ENCODE measurements at regions not wholly inside any gene's neighbourhood (a gene's known extent, or its start where the extent isn't known, plus 50 kb on each side); places are given as distances from the start of the nearest gene placed in this dataset.

DNA sequence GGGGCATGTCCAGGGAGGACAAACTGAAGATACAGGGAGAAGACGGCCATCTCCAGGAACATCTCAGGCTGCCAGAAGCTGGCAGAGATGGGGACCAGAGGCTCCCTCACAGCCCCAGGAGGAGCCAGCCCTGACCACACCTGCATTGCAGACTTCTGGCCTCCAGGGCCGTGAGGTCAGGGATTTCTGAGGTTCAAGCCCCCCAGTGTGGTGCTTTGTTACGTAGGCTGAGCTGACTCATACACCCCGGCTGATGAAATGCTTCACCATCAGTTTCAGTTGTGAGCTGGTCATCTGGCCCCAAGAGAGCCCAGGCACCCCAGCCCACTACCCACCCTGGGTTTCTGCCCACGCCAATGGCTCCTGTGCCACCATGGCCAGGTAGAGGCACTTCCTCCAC, 106.4 kb downstream of the SIK1 start:
- POLR2A ChIA-PET (ENCODE audit: unreplicated experiment) = no interaction called here
- DNase-seq (no peak), ATAC-seq (no peak)
- Histone ChIP-seq H3K4me1 (ENCODE audit: insufficient read depth, low read length) (peaks cover 9% of the 10 kb centered on the region), H3K9ac (ENCODE audit: low read length) (no peak overlapping the region), H3K27me3 (ENCODE audit: low read length) (no peaks in the 10 kb centered on the region), H3K27ac (ENCODE audit: low read length) (no peak overlapping the region), H2AFZ (ENCODE audit: low read length) (no peak overlapping the region), H3K4me2 (ENCODE audit: low read length) (no peak overlapping the region), H3F3A (ENCODE audit: low read length, unreplicated experiment) (no peaks in the 10 kb centered on the region), H3K9me2 (replicated peaks; ENCODE audit: low read length) (no peaks in the 10 kb centered on the region), H3K4me3 (ENCODE audit: low read length) (no peak overlapping the region), H3K9me3 (ENCODE audit: low read length) (no peaks in the 10 kb centered on the region), H3K79me2 (ENCODE audit: low read length) (no peaks in the 10 kb centered on the region), H4K20me1 (ENCODE audit: low read length) (no peaks in the 10 kb centered on the region), H3K36me3 (ENCODE audit: low read depth, low read length) (no peaks in the 10 kb centered on the region)
- TF ChIP-seq EZH2 (IDR thresholded peaks at IDR 0.05; ENCODE audit: low read length, unreplicated experiment) (no peak), EZH2phosphoT487 (IDR thresholded peaks at IDR 0.05; ENCODE audit: borderline replicate concordance, low read length) (no peak)
- TF ChIP-seq, protein P1, sequence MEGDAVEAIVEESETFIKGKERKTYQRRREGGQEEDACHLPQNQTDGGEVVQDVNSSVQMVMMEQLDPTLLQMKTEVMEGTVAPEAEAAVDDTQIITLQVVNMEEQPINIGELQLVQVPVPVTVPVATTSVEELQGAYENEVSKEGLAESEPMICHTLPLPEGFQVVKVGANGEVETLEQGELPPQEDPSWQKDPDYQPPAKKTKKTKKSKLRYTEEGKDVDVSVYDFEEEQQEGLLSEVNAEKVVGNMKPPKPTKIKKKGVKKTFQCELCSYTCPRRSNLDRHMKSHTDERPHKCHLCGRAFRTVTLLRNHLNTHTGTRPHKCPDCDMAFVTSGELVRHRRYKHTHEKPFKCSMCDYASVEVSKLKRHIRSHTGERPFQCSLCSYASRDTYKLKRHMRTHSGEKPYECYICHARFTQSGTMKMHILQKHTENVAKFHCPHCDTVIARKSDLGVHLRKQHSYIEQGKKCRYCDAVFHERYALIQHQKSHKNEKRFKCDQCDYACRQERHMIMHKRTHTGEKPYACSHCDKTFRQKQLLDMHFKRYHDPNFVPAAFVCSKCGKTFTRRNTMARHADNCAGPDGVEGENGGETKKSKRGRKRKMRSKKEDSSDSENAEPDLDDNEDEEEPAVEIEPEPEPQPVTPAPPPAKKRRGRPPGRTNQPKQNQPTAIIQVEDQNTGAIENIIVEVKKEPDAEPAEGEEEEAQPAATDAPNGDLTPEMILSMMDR (conservative IDR thresholded peaks at IDR 0.05; ENCODE audit: low read depth, low read length) = no peak
- BruUV-seq (replicated peaks) = no TSS peak
- CTCF ChIA-PET = no interaction called here
- intact Hi-C loops (cut with micrococcal nuclease) = no loop called here

DNA sequence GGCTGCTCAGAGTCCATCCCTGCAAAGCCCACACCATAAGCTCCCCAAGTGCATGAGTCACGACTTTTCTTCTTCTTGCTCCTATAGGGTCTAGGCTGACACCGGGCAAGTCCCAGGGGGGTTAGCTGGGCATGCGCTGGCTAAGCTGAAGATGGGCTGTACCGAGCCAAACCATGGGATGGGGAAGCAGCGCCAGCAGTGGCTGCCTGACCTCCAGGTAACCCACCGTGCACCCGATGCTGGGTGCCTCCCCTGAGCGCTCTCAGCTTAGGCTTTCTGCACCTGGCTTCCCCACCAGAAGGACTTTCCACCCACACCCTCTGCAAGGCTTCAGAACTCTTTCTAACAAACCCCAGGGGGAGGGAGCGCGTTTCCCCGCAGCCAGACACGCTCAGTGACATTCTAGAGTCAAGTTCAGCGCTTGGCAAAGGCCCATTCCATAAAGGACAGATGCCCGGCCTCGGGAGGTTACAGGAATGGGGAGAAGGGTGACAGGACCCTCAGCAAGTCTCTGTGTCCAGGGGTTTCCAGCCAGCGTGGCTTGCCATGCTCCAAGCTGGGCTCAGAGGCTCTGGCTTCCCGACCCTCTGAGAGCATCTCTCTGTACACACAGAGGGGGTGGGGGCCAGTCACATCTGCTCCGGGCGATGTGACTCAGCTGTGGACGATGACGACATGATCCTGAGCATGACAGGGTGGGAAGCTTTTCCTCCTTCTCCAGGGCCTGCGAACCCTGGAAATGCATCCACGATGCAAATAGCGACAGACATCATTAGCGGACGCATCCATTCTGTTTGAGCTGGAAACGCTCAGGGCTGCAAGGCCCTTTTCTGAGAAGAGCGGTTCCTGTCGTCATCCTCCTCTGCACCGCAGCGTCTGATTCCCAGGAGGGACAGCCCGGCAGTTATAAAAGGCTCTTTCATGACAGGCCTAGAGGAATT, 107.8 kb downstream of the SIK1 start:
- POLR2A ChIA-PET (ENCODE audit: unreplicated experiment) = interaction anchor here (0.6 kb wide), 1 partner anchor 12 kb away, joined by 3 read pairs; no protein-coding TSS in a partner anchor
- Histone ChIP-seq H3K36me3 (ENCODE audit: low read depth, low read length) (no peaks in the 10 kb centered on the region), H3K9me3 (ENCODE audit: low read length) (no peaks in the 10 kb centered on the region), H3K79me2 (ENCODE audit: low read length) (no peaks in the 10 kb centered on the region), H3K27ac (ENCODE audit: low read length) (no peak overlapping the region), H3K4me1 (ENCODE audit: insufficient read depth, low read length) (peaks cover 9% of the 10 kb centered on the region), H3K4me2 (ENCODE audit: low read length) (no peak overlapping the region), H3F3A (ENCODE audit: low read length, unreplicated experiment) (no peaks in the 10 kb centered on the region), H3K9ac (ENCODE audit: low read length) (no peak overlapping the region), H3K27me3 (ENCODE audit: low read length) (no peaks in the 10 kb centered on the region), H3K4me3 (ENCODE audit: low read length) (no peak overlapping the region), H3K9me2 (replicated peaks; ENCODE audit: low read length) (no peaks in the 10 kb centered on the region), H2AFZ (ENCODE audit: low read length) (no peak overlapping the region), H4K20me1 (ENCODE audit: low read length) (no peaks in the 10 kb centered on the region)
- TF ChIP-seq, protein P1 (conservative IDR thresholded peaks at IDR 0.05; ENCODE audit: low read depth, low read length) = no peak
- no peak for TF ChIP-seq EZH2phosphoT487 (IDR thresholded peaks at IDR 0.05; ENCODE audit: borderline replicate concordance, low read length)
- no peak for TF ChIP-seq EZH2 (IDR thresholded peaks at IDR 0.05; ENCODE audit: low read length, unreplicated experiment)
- DNase-seq (peak; percentile 62), ATAC-seq (peak; percentile 76)
- BruUV-seq (replicated peaks) = no TSS peak
- CTCF ChIA-PET = no interaction called here
- intact Hi-C loops (cut with micrococcal nuclease) = loop anchor here (10.0 kb wide), 1 partner anchor 326 kb away; no protein-coding TSS in a partner anchor

- Histone ChIP-seq H3K36me3 (ENCODE audit: low read depth, low read length) (no peaks in the 10 kb centered on the region), H3K4me1 (ENCODE audit: insufficient read depth, low read length) (peaks cover 9% of the 10 kb centered on the region), H4K20me1 (ENCODE audit: low read length) (no peaks in the 10 kb centered on the region), H3K9me3 (ENCODE audit: low read length) (no peaks in the 10 kb centered on the region), H3K4me2 (ENCODE audit: low read length) (no peak overlapping the region), H2AFZ (ENCODE audit: low read length) (no peak overlapping the region), H3K4me3 (ENCODE audit: low read length) (no peak overlapping the region), H3K9ac (ENCODE audit: low read length) (no peak overlapping the region), H3F3A (ENCODE audit: low read length, unreplicated experiment) (no peaks in the 10 kb centered on the region), H3K79me2 (ENCODE audit: low read length) (no peaks in the 10 kb centered on the region), H3K9me2 (replicated peaks; ENCODE audit: low read length) (no peaks in the 10 kb centered on the region), H3K27me3 (ENCODE audit: low read length) (no peaks in the 10 kb centered on the region), H3K27ac (ENCODE audit: low read length) (no peak overlapping the region)
- POLR2A ChIA-PET (ENCODE audit: unreplicated experiment) = no interaction called here
- intact Hi-C loops (cut with micrococcal nuclease) = loop anchor here (10.0 kb wide), 1 partner anchor 326 kb away; no protein-coding TSS in a partner anchor
- no TSS peak for BruUV-seq (replicated peaks)
- DNase-seq (no peak), ATAC-seq (no peak)
- CTCF ChIA-PET = no interaction called here
- TF ChIP-seq, protein P1 (conservative IDR thresholded peaks at IDR 0.05; ENCODE audit: low read depth, low read length) = no peak
- TF ChIP-seq EZH2 (IDR thresholded peaks at IDR 0.05; ENCODE audit: low read length, unreplicated experiment) = no peak
- TF ChIP-seq EZH2phosphoT487 (IDR thresholded peaks at IDR 0.05; ENCODE audit: borderline replicate concordance, low read length) = no peak
Measured at GRCh38 chr21:43318368-43318767, 108.6 kb downstream of the SIK1 start.
